Left lung (tissue), 4 donors: ENCODE measurements at regions not wholly inside any gene's neighbourhood (a gene's known extent, or its start where the extent isn't known, plus 50 kb on each side); places are given as distances from the start of the nearest gene placed in this dataset.
"Not testable (repeated sequence)": the region's sequence is repeated elsewhere in the genome, so short reads cannot be mapped to it uniquely, and the experiment has no call there.

ENCODE experiments used
- ATAC-seq: fragments of 200-7000 bp; cut with Tn5 transposase; one replicate; pipeline ENCODE4 v1.9.1; 2020; ENCODE audit warnings: moderate library complexity
- DNase-seq, 4 donors: peaks; one replicate each; pipeline ENCODE4 v3.0.0-alpha.2; 2013 to 2020
- H3K27ac ChIP-seq, 2 donors: fragments of 200-600 bp; sonication (generic) in 1 of 2; one replicate each; pipeline versions ENCODE4 v1.5.0 to v1.8.0; 2020 to 2021
- H3K27me3 ChIP-seq, 2 donors: fragments of 200-600 bp; sonication (generic) in 1 of 2; one replicate each; pipeline versions ENCODE4 v1.5.0 to v1.8.0; 2020 to 2021
- H3K36me3 ChIP-seq, 2 donors: fragments of 200-600 bp; sonication (generic) in 1 of 2; one replicate each; pipeline versions ENCODE4 v1.5.0 to v1.8.0; 2020 to 2021
- H3K4me1 ChIP-seq, 2 donors: fragments of 200-600 bp; one replicate each; pipeline ENCODE4 v1.8.0; 2021
- H3K4me3 ChIP-seq, 2 donors: fragments of 200-600 bp; sonication (generic) in 1 of 2; one replicate each; pipeline versions ENCODE4 v1.5.0 to v1.8.0; 2020 to 2021; ENCODE audit warnings: mild to moderate bottlenecking in 1 of 2
- H3K9me3 ChIP-seq, 2 donors: fragments of 200-600 bp; sonication (generic) in 1 of 2; one replicate each; pipeline versions ENCODE4 v1.5.0 to v1.8.0; 2020 to 2021
- CTCF ChIP-seq, 2 donors: fragments of 200-600 bp; sonication (generic) in 1 of 2; IDR thresholded peaks; one replicate each; pipeline versions ENCODE4 v1.5.0 to v1.8.0; 2021; ENCODE audit warnings: antibody characterized with exemption in 2 of 2
- intact Hi-C, 2 donors: fragments of 100-400 bp; cut with DNase I; formaldehyde crosslinking; loops; one replicate each; pipeline versions ENCODE4 v1.11.2 to v1.14.2; 2022
- donor health status: DM: no; HTN: yes; CAD: no.
- donor health status: DM: no; HTN: no; CAD: no.

DNA sequence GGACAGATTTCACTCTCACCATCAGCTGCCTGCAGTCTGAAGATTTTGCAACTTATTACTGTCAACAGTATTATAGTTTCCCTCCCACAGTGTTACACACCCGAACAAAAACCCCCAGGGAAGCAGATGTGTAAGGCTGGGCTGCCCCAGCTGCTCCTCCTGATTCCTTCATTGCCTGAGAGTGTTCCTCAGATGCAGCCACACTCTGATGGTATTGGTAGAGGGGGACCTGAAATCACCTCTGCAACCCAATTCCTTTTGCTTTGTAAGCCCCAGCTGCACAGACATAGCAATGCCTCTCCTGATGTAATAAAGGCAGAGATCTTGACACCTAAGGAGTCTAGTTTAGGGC lies 1529.8 kb downstream of the RPIA start:
- no peak for ATAC-seq
- intact Hi-C loops = no loop called here
- H3K27me3 ChIP-seq = no peaks in the 10 kb centered on the region

DNA sequence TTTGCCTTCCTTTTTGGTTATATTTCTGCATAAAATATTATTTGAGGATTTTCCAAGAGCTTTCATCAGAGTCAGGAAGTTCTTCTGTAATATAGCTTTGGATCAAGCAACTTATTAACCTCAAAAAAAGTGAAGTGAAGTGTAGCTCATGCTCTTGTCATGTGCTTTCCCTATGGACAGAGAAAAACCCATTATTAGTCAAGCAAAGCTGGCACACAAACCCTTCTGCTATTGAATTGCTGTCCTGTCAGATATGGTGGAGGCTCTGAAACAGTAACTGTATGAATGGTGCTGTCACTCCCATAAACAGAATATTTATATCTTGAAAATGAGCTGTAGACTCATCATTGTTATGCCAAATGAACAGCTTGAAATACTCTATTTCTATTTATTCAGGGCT lies 1533.3 kb downstream of the RPIA start:
- H3K27ac ChIP-seq, H3K36me3 ChIP-seq, H3K4me3 ChIP-seq, DNase-seq, ATAC-seq, H3K4me1 ChIP-seq, H3K27me3 ChIP-seq, intact Hi-C loops, H3K9me3 ChIP-seq: not testable (repeated sequence)

More for the DNA sequence above, 1529.8 kb downstream of the RPIA start:
- Histone ChIP-seq H3K4me1 (no peaks in the 10 kb centered on the region), H3K9me3 (no peaks in the 10 kb centered on the region), H3K36me3 (no peaks in the 10 kb centered on the region), H3K4me3 (no peak overlapping the region), H3K27ac (no peak overlapping the region)
- no peak for DNase-seq
- TF ChIP-seq CTCF (IDR thresholded peaks at IDR 0.05) = no peak

DNA sequence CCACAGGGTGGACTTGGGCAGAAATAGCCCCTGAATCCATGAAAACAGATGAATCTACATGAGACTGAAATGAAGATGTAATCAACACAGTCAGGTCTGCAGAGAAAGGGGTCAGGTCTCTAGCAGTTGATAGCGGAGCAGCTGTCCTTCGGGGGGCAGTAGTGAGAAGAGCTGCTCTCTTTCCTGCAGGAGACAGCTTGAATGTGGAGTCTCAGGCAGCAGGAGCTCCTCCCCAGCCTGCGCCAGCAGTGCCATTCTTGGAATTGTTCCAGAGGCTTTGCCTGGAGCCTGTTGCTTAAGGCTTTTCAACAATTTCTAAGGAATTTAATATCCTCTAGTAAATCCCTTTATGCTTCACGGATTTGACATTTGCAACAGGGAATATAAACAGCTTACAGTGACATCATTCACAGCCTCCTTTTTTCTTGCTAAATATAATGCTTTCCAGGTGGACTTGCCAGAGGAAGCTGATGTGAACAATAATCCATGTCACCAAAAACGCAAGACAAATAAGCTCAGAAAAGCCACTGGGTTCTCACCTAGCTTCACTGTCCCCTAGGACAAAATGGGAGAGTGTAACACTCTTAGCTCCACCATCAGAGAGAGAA lies 1535.1 kb downstream of the RPIA start:
- DNase-seq, H3K4me1 ChIP-seq, intact Hi-C loops, ATAC-seq, H3K9me3 ChIP-seq, H3K4me3 ChIP-seq, H3K36me3 ChIP-seq, H3K27ac ChIP-seq, H3K27me3 ChIP-seq: not testable (repeated sequence)

GRCh38 chr2:90231199-90231598 lies 1539.7 kb downstream of the RPIA start:
- H3K27me3 ChIP-seq, H3K9me3 ChIP-seq, H3K36me3 ChIP-seq, intact Hi-C loops, H3K27ac ChIP-seq, H3K4me3 ChIP-seq, DNase-seq, H3K4me1 ChIP-seq, ATAC-seq: not testable (repeated sequence)

DNA sequence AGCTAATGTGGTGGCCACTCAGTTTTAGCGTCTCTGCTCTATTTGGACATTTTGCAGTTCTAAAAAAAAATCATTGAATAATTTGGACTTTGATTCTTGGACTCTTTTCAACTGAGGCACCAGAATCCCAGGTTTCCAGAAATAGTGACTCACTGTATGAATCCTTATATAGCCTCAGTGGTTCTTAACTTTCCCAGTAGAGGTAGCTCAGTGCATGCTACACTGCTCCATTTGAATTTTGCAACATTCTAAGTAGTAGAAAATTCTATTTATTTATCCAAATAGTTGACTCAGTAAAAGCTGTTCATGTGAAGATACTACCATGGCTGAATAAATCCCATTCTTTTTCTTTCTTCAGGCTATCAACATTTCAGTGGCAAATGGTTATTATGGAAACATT lies 1544.0 kb downstream of the RPIA start:
- H3K27ac ChIP-seq, DNase-seq, H3K36me3 ChIP-seq, H3K9me3 ChIP-seq, intact Hi-C loops, H3K4me3 ChIP-seq, H3K27me3 ChIP-seq, H3K4me1 ChIP-seq: not testable (repeated sequence)
- peak; percentile 35 for ATAC-seq

GRCh38 chr2:90237923-90238361 lies 1546.5 kb downstream of the RPIA start:
- peak; percentile 70 for ATAC-seq
- H3K27ac ChIP-seq, intact Hi-C loops, H3K4me3 ChIP-seq, H3K9me3 ChIP-seq, H3K4me1 ChIP-seq, H3K36me3 ChIP-seq, H3K27me3 ChIP-seq: not testable (repeated sequence)
- TF ChIP-seq CTCF (IDR thresholded peaks at IDR 0.05) = peak in 1 of 2 donors; percentile 39
- peak in 3 of 4 donors; percentile 7 to 84 (median 71) for DNase-seq

GRCh38 chr2:90238505-90239230 lies 1547.2 kb downstream of the RPIA start:
- DNase-seq, intact Hi-C loops, H3K4me1 ChIP-seq, H3K36me3 ChIP-seq, ATAC-seq, H3K27ac ChIP-seq, H3K4me3 ChIP-seq, H3K9me3 ChIP-seq, H3K27me3 ChIP-seq: not testable (repeated sequence)

DNA sequence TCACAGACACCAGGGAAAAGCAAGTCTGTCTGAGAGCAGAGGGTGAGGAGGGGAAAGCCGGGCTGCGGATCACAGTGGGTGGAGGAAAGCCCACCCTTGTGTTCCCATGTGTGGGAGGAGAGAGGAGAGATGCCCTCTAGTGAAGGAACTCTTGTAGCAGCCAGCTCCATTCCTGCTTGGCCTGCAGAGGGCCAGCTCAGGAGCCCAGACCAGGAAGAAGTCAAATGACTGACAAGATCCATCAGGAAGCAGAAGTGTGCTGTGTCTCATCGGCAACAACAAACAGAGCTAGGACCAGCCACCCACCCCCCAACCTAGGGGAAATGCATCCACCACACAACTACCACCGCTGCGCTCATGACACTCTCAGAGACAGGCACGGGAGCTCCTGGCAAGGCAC lies 1548.3 kb downstream of the RPIA start:
- H3K4me1 ChIP-seq, H3K4me3 ChIP-seq, H3K27ac ChIP-seq, ATAC-seq, H3K27me3 ChIP-seq, H3K9me3 ChIP-seq, H3K36me3 ChIP-seq, intact Hi-C loops: not testable (repeated sequence)
- DNase-seq = peak in 1 of 4 donors; percentile 29

GRCh38 chr2:90244902-90245765 lies 1553.7 kb downstream of the RPIA start:
- H3K4me1 ChIP-seq, H3K4me3 ChIP-seq, H3K27me3 ChIP-seq, ATAC-seq, H3K9me3 ChIP-seq, H3K27ac ChIP-seq, intact Hi-C loops, H3K36me3 ChIP-seq: not testable (repeated sequence)
- DNase-seq = peak in 1 of 4 donors; percentile 58

DNA sequence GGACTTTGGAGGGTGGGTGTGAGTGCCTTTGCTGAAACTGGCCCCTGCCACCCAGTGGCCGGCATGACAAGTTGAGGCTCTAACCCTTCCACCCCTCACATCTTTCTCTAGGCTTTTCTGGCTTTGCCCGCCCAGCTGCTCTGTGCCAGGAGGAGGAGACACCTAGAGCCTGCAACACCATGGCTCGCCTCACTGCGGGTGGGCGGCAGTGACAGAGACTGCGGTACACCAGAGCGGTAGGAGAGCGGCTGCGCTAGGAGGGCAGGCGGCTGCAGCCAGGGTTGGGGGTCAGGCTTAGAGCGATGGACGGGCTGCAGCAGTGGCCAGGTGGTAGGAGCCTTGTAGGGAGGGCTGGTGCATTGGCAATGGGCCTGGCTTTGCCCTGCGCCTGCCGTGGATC lies 1556.9 kb downstream of the RPIA start:
- H3K4me3 ChIP-seq, H3K27ac ChIP-seq: not testable (repeated sequence)

GRCh38 chr2:90250350-90250749 lies 1558.9 kb downstream of the RPIA start:
- DNase-seq = peak in 1 of 4 donors; percentile 55
- H3K4me3 ChIP-seq, H3K4me1 ChIP-seq, intact Hi-C loops, H3K27me3 ChIP-seq, H3K36me3 ChIP-seq, ATAC-seq, H3K9me3 ChIP-seq, H3K27ac ChIP-seq: not testable (repeated sequence)

More for the DNA sequence above, 1556.9 kb downstream of the RPIA start:
- intact Hi-C loops, H3K4me1 ChIP-seq, ATAC-seq, H3K9me3 ChIP-seq, H3K36me3 ChIP-seq, H3K27me3 ChIP-seq: not testable (repeated sequence)
- peak in 1 of 4 donors; percentile 50 for DNase-seq
